ENCODE measurements at regions not wholly inside any gene's neighbourhood (a gene's known extent, or its start where the extent isn't known, plus 50 kb on each side); places are given as distances from the start of the nearest gene placed in this dataset.

GRCh38 chr10:29098423-29098822, 190.4 kb upstream of the LYZL1 start:
- DNase-seq, result no peak

GRCh38 chr10:29099001-29099400, 189.9 kb upstream of the LYZL1 start:
- DNase-seq, result no peak

- DNase-seq, result no peak
Observed at GRCh38 chr10:29099415-29099814, 189.5 kb upstream of the LYZL1 start.

- no peak for DNase-seq
Observed at GRCh38 chr10:29100505-29100904, 188.4 kb upstream of the LYZL1 start.

- DNase-seq, result no peak
Observed at GRCh38 chr10:29102233-29102632, 186.6 kb upstream of the LYZL1 start.

- DNase-seq, result no peak
Observed at GRCh38 chr10:29102636-29103035, 186.2 kb upstream of the LYZL1 start.

GRCh38 chr10:29104661-29105399, 184.0 kb upstream of the LYZL1 start:
- DNase-seq, result no peak

- no peak for DNase-seq
Observed at GRCh38 chr10:29105516-29106215, 183.2 kb upstream of the LYZL1 start.

GRCh38 chr10:29106287-29106686, 182.6 kb upstream of the LYZL1 start:
- DNase-seq, result no peak

- no peak for DNase-seq
Observed at GRCh38 chr10:29107866-29108498, 180.9 kb upstream of the LYZL1 start.

- DNase-seq, result no peak
Observed at GRCh38 chr10:29109707-29110571, 178.9 kb upstream of the LYZL1 start.

- peak; percentile 58 for DNase-seq
Observed at GRCh38 chr10:29112827-29113615, 175.8 kb upstream of the LYZL1 start.

- peak; percentile 58 for DNase-seq
Observed at GRCh38 chr10:29113616-29113945, 175.3 kb upstream of the LYZL1 start.

GRCh38 chr10:29114141-29114540, 174.7 kb upstream of the LYZL1 start:
- no peak for DNase-seq

GRCh38 chr10:29117781-29118180, 171.1 kb upstream of the LYZL1 start:
- no peak for DNase-seq

- no peak for DNase-seq
Observed at GRCh38 chr10:29119374-29119773, 169.5 kb upstream of the LYZL1 start.

- no peak for DNase-seq
Observed at GRCh38 chr10:29120216-29120615, 168.7 kb upstream of the LYZL1 start.

- no peak for DNase-seq
Observed at GRCh38 chr10:29124864-29125263, 164.0 kb upstream of the LYZL1 start.

GRCh38 chr10:29127037-29127700, 161.7 kb upstream of the LYZL1 start:
- no peak for DNase-seq

- DNase-seq, result no peak
Observed at GRCh38 chr10:29127731-29128130, 161.1 kb upstream of the LYZL1 start.

GRCh38 chr10:29130190-29130673, 158.6 kb upstream of the LYZL1 start:
- DNase-seq, result peak; percentile 47
